DND-41 (cell line): ENCODE measurements at regions not wholly inside any gene's neighbourhood (a gene's known extent, or its start where the extent isn't known, plus 50 kb on each side); places are given as distances from the start of the nearest gene placed in this dataset.

Experiments
- ATAC-seq: fragments of 200-7000 bp; cut with Tn5 transposase; 3 replicates; pipeline ENCODE4 v1.9.1; 2021; ENCODE audit warnings: low read depth; ENCODE audit not compliant: insufficient read depth
- DNase-seq: peaks from one replicate; pipeline ENCODE4 v3.0.0-alpha.2; 2020
- H2AFZ ChIP-seq: 2 replicates; pipeline ENCODE4 v1.6.0; 2012; ENCODE audit warnings: low read depth, low read length
- H3K27ac ChIP-seq: 2 replicates; pipeline ENCODE4 v1.5.1; 2012; ENCODE audit warnings: low read length, inconsistent platforms
- H3K27me3 ChIP-seq: fragments of 200-600 bp; sonication (generic); 2 replicates; pipeline ENCODE4 v1.6.0; 2012; ENCODE audit warnings: low read length, mild to moderate bottlenecking, inconsistent platforms; ENCODE audit not compliant: insufficient read depth, poor library complexity
- H3K36me3 ChIP-seq: 2 replicates; pipeline ENCODE4 v1.5.1; 2012; ENCODE audit warnings: low read length, inconsistent platforms; ENCODE audit not compliant: insufficient read depth
- H3K4me1 ChIP-seq: 2 replicates; pipeline ENCODE4 v1.5.1; 2012; ENCODE audit warnings: mild to moderate bottlenecking, low read length; ENCODE audit not compliant: insufficient read depth
- H3K4me2 ChIP-seq: 2 replicates; pipeline ENCODE4 v1.6.0; 2012; ENCODE audit warnings: mild to moderate bottlenecking, moderate library complexity, low read length, inconsistent platforms; ENCODE audit not compliant: insufficient read depth
- H3K4me3 ChIP-seq, 2 experiments: fragments of 200-600 bp in 1 of 2; shearing (Covaris generic) in 1 of 2; 2 replicates each; pipeline ENCODE4 v1.5.1; 2012 to 2016; ENCODE audit warnings: inconsistent platforms in 2 of 2, low read length in 2 of 2, mild to moderate bottlenecking in 2 of 2, low read depth in 1 of 2, moderate library complexity in 1 of 2
- H3K79me2 ChIP-seq: 2 replicates; pipeline ENCODE4 v1.6.0; 2012; ENCODE audit warnings: low read length, inconsistent platforms; ENCODE audit not compliant: insufficient read depth
- H3K9ac ChIP-seq: 2 replicates; pipeline ENCODE4 v1.6.0; 2012; ENCODE audit warnings: low read depth, mild to moderate bottlenecking, inconsistent platforms, low read length, moderate library complexity
- H3K9me3 ChIP-seq: 2 replicates; pipeline ENCODE4 v1.5.1; 2012; ENCODE audit warnings: low read length, moderate library complexity, mild to moderate bottlenecking, inconsistent platforms; ENCODE audit not compliant: insufficient read depth, severe bottlenecking
- H4K20me1 ChIP-seq: 2 replicates; pipeline ENCODE4 v1.6.0; 2012; ENCODE audit warnings: low read length; ENCODE audit not compliant: insufficient read depth
- CTCF ChIP-seq: IDR thresholded peaks from 2 replicates; pipeline ENCODE4 v1.5.1; 2012; ENCODE audit warnings: borderline replicate concordance, low read length, moderate library complexity, mild to moderate bottlenecking; ENCODE audit not compliant: poor library complexity, severe bottlenecking; ENCODE audit errors: extremely low read depth
- EZH2 ChIP-seq: IDR thresholded peaks from 3 replicates; pipeline ENCODE4 v1.6.1; 2012; ENCODE audit warnings: borderline replicate concordance, low read depth, mild to moderate bottlenecking, moderate library complexity, low read length, inconsistent platforms; ENCODE audit not compliant: severe bottlenecking

GRCh38 chr6:156507106-156507505 lies 270.1 kb upstream of the ARID1B start:
- DNase-seq (no peak), ATAC-seq (no peak)
- Histone ChIP-seq H3K4me1 (no peaks in the 10 kb centered on the region), H3K9ac (no peak overlapping the region), H3K79me2 (no peaks in the 10 kb centered on the region), H3K27ac (no peak overlapping the region), H3K4me2 (no peak overlapping the region), H3K27me3 (peaks cover 2% of the 10 kb centered on the region), H3K4me3 (no peak overlapping the region), H2AFZ (no peak overlapping the region), H3K36me3 (no peaks in the 10 kb centered on the region), H3K9me3 (no peaks in the 10 kb centered on the region), H4K20me1 (no peaks in the 10 kb centered on the region)
- TF ChIP-seq EZH2 = no peak
- no peak for TF ChIP-seq CTCF

- no peak overlapping the region for H3K9ac ChIP-seq
- no peak overlapping the region for H2AFZ ChIP-seq
- no peaks in the 10 kb centered on the region for H3K4me1 ChIP-seq
- no peak overlapping the region for H3K27ac ChIP-seq
- no peaks in the 10 kb centered on the region for H4K20me1 ChIP-seq
- no peaks in the 10 kb centered on the region for H3K27me3 ChIP-seq
- H3K4me2 ChIP-seq = no peak overlapping the region
- no peaks in the 10 kb centered on the region for H3K79me2 ChIP-seq
- no peaks in the 10 kb centered on the region for H3K36me3 ChIP-seq
- no peaks in the 10 kb centered on the region for H3K9me3 ChIP-seq
- DNase-seq (no peak), ATAC-seq (no peak)
- no peak overlapping the region for H3K4me3 ChIP-seq
- TF ChIP-seq CTCF = no peak
- no peak for TF ChIP-seq EZH2
These were observed 274.1 kb upstream of the ARID1B start for GRCh38 chr6:156502969-156503504.

- no peak for DNase-seq
- no peak for TF ChIP-seq EZH2
- no peak for TF ChIP-seq CTCF
- Histone ChIP-seq H2AFZ (no peak overlapping the region), H3K27ac (no peak overlapping the region), H3K27me3 (no peaks in the 10 kb centered on the region), H4K20me1 (no peaks in the 10 kb centered on the region), H3K9me3 (no peaks in the 10 kb centered on the region), H3K79me2 (no peaks in the 10 kb centered on the region), H3K36me3 (no peaks in the 10 kb centered on the region), H3K4me2 (no peak overlapping the region), H3K4me1 (no peaks in the 10 kb centered on the region), H3K4me3 (no peak overlapping the region), H3K9ac (no peak overlapping the region)
- ATAC-seq = no peak
These were observed 279.6 kb upstream of the ARID1B start for GRCh38 chr6:156497618-156498017.

- Histone ChIP-seq H3K36me3 (no peaks in the 10 kb centered on the region), H3K27ac (no peak overlapping the region), H4K20me1 (no peaks in the 10 kb centered on the region), H3K9me3 (no peaks in the 10 kb centered on the region), H3K27me3 (no peaks in the 10 kb centered on the region), H2AFZ (no peak overlapping the region), H3K4me3 (no peak overlapping the region), H3K9ac (no peak overlapping the region), H3K79me2 (no peaks in the 10 kb centered on the region), H3K4me1 (no peaks in the 10 kb centered on the region), H3K4me2 (no peak overlapping the region)
- no peak for ATAC-seq
- TF ChIP-seq CTCF (no peak), EZH2 (no peak)
- no peak for DNase-seq
These were observed 289.3 kb upstream of the ARID1B start for GRCh38 chr6:156487877-156488276.
